Prostate gland (tissue), 2 donors: ENCODE measurements at regions not wholly inside any gene's neighbourhood (a gene's known extent, or its start where the extent isn't known, plus 50 kb on each side); places are given as distances from the start of the nearest gene placed in this dataset.

Experiments used
- DNase-seq: peaks from one replicate; pipeline ENCODE4 v3.0.0-alpha.2; 2019; ENCODE audit warnings: low spot score
- H3K27ac ChIP-seq, 2 donors: fragments of 200-600 bp; sonication (generic); 2 replicates each; pipeline ENCODE4 v1.5.1; 2017 to 2019
- H3K27me3 ChIP-seq: fragments of 200-600 bp; sonication (generic); replicated peaks from 2 replicates; pipeline ENCODE4 v1.5.1; 2019; ENCODE audit not compliant: insufficient read depth
- H3K36me3 ChIP-seq, 2 donors: fragments of 200-600 bp; sonication (generic); 1 replicate in 1 of 2; 2 replicates in 1 of 2; pipeline versions ENCODE4 v1.5.1 to v1.8.1; 2017 to 2019
- H3K4me1 ChIP-seq: fragments of 200-600 bp; sonication (generic); replicated peaks from 2 replicates; pipeline ENCODE4 v1.5.1; 2019
- H3K4me3 ChIP-seq, 2 donors: fragments of 200-600 bp; sonication (generic); 2 replicates each; pipeline ENCODE4 v1.5.1; 2017 to 2019
- H3K9me3 ChIP-seq: fragments of 200-600 bp; sonication (generic); 2 replicates; pipeline ENCODE4 v1.5.1; 2017
- CTCF ChIP-seq, 4 experiments: fragments of 200-600 bp in 2 of 4; fragments of 450-650 bp in 2 of 4; sonication (generic) in 2 of 4; IDR thresholded peaks; 1 replicate in 3 of 4; 2 replicates in 1 of 4; pipeline ENCODE4 v1.5.1; 2016 to 2019; ENCODE audit warnings: antibody characterized with exemption in 4 of 4, mild to moderate bottlenecking in 2 of 4, moderate library complexity in 2 of 4
- POLR2A ChIP-seq: fragments of 450-650 bp; IDR thresholded peaks from one replicate; pipeline ENCODE4 v1.6.1; 2016; ENCODE audit warnings: antibody characterized with exemption, mild to moderate bottlenecking
- POLR2AphosphoS5 ChIP-seq: sonication (generic); formaldehyde crosslinking; IDR thresholded peaks from one replicate; pipeline ENCODE4 v1.6.1; 2017; ENCODE audit warnings: antibody characterized with exemption
- WGBS: methylation state at CpG from one replicate; pipeline ENCODE4 v1.1.5; 2018; 5-methylcytosine and 5-hydroxymethylcytosine counted together
- intact Hi-C: fragments of 100-400 bp; cut with DNase I; formaldehyde crosslinking; loops from one replicate; pipeline ENCODE4 v1.14.2; 2022

GRCh38 chr5:154609251-154609650 lies 131.2 kb upstream of the HAND1 start:
- TF ChIP-seq POLR2AphosphoS5, result no peak
- no peak for TF ChIP-seq POLR2A
- no peak for TF ChIP-seq CTCF (IDR thresholded peaks at IDR 0.05)
- Histone ChIP-seq H3K4me1 (peaks cover 4% of the 10 kb centered on the region), H3K36me3 (no peaks in the 10 kb centered on the region), H3K4me3 (no peak overlapping the region), H3K27ac (no peak overlapping the region), H3K27me3 (no peaks in the 10 kb centered on the region), H3K9me3 (no peaks in the 10 kb centered on the region)
- DNase-seq, result no peak
- intact Hi-C loops, result no loop called here
- WGBS, result 65% methylated on average over 3 of the region's 3 CpGs

- Histone ChIP-seq H3K36me3 (no peaks in the 10 kb centered on the region), H3K27me3 (no peaks in the 10 kb centered on the region), H3K27ac (no peak overlapping the region), H3K4me3 (no peak overlapping the region), H3K9me3 (no peaks in the 10 kb centered on the region), H3K4me1 (peaks cover 4% of the 10 kb centered on the region)
- intact Hi-C loops, result no loop called here
- no peak for DNase-seq
- TF ChIP-seq POLR2A, result no peak
- no peak for TF ChIP-seq POLR2AphosphoS5
- TF ChIP-seq CTCF (IDR thresholded peaks at IDR 0.05), result no peak
- WGBS, result 63% methylated on average over 7 of the region's 7 CpGs
These were observed 130.5 kb upstream of the HAND1 start for GRCh38 chr5:154608531-154609011.

GRCh38 chr5:154607746-154608145 lies 129.7 kb upstream of the HAND1 start:
- intact Hi-C loops, result no loop called here
- H3K27me3 ChIP-seq, result no peaks in the 10 kb centered on the region
- no peak for DNase-seq
- H3K4me3 ChIP-seq, result no peak overlapping the region
- H3K4me1 ChIP-seq, result peaks cover 4% of the 10 kb centered on the region
- 96% methylated on average over 4 of the region's 4 CpGs for WGBS
- no peaks in the 10 kb centered on the region for H3K9me3 ChIP-seq
- TF ChIP-seq POLR2AphosphoS5 (no peak), POLR2A (no peak), CTCF (IDR thresholded peaks at IDR 0.05) (no peak)
- no peaks in the 10 kb centered on the region for H3K36me3 ChIP-seq
- H3K27ac ChIP-seq, result no peak overlapping the region

DNA sequence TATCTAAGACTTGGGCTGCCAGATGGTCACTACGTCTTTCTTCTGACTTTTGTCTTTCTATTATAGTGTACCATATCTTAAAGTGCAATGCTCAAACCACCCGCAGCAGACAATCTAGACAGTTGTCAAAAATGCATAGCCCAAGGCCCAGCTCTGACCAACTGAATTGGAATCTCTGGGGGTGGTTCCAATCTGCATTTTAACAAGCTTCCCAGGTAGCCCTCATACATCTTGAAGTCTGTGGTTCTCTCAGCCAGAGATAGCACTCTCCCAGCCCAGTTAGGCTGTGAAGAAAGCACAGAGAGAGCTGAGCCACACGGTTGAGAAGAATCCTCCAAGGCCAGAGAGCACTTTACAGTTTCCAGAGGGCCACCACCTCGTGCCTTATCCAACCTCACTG lies 128.2 kb upstream of the HAND1 start:
- Histone ChIP-seq H3K4me1 (peaks cover 4% of the 10 kb centered on the region), H3K36me3 (no peaks in the 10 kb centered on the region), H3K27me3 (no peaks in the 10 kb centered on the region), H3K9me3 (no peaks in the 10 kb centered on the region), H3K27ac (no peak overlapping the region), H3K4me3 (no peak overlapping the region)
- DNase-seq, result no peak
- WGBS, result 86% methylated on average over 4 of the region's 4 CpGs
- TF ChIP-seq CTCF (IDR thresholded peaks at IDR 0.05) (no peak), POLR2A (no peak), POLR2AphosphoS5 (no peak)
- intact Hi-C loops, result no loop called here

DNA sequence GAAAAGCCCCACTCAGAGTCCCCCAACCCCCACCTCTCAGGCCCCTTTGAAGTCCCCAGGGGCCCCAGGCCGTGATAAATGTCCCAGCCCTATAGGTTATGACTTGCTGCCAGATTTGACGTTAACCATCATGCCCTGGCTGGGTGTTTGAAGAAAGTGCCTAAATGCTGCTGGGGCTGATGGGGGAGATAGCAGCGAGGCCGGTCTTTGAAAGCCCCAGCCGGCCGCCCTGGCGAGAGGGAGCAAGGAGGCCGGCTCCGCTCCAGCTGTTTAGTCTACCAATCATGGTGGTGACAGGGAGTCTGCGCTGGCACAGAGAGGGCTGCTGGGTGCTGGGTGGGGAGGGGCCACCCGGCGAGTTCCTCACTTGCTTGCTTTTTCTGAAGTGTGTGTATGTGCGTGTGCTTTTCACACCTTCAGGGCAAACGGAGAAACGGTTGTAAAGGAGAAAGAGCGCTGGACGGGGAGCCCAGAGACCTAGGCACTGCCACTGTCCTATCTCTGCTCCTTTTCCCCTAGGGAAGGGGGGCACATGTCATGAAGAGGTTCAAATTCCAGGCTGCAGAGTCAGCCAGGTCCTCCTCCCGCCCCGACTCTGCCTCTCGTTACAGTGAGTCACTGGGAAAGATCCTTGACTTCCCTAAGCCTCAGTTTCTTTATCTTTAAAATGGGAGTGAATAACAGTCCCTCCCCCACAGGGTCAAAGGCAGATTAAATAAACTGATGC lies 126.1 kb upstream of the HAND1 start:
- no peak overlapping the region for H3K4me3 ChIP-seq
- no peaks in the 10 kb centered on the region for H3K9me3 ChIP-seq
- intact Hi-C loops, result no loop called here
- TF ChIP-seq POLR2AphosphoS5 (no peak), CTCF (IDR thresholded peaks at IDR 0.05) (no peak), POLR2A (no peak)
- DNase-seq, result no peak
- H3K27me3 ChIP-seq, result no peaks in the 10 kb centered on the region
- H3K36me3 ChIP-seq, result no peaks in the 10 kb centered on the region
- no peaks in the 10 kb centered on the region for H3K4me1 ChIP-seq
- no peak overlapping the region for H3K27ac ChIP-seq
- WGBS, result 5% methylated on average over 20 of the region's 20 CpGs
